Vagina (tissue), 2 donors: ENCODE measurements at regions not wholly inside any gene's neighbourhood (a gene's known extent, or its start where the extent isn't known, plus 50 kb on each side); places are given as distances from the start of the nearest gene placed in this dataset.

ENCODE experiments used
- DNase-seq, 2 donors: peaks; one replicate each; pipeline ENCODE4 v3.0.0-alpha.2; 2017; ENCODE audit errors: extremely low spot score in 2 of 2
- H3K27ac ChIP-seq: fragments of 200-600 bp; sonication (generic); one replicate; pipeline ENCODE4 v1.5.1; 2019
- H3K27me3 ChIP-seq: fragments of 200-600 bp; sonication (generic); one replicate; pipeline ENCODE4 v1.5.1; 2019
- H3K36me3 ChIP-seq, 2 donors: fragments of 200-600 bp; sonication (generic); one replicate each; pipeline ENCODE4 v1.5.1; 2017 to 2019
- H3K4me1 ChIP-seq: fragments of 200-600 bp; sonication (generic); one replicate; pipeline ENCODE4 v1.5.1; 2019
- H3K4me3 ChIP-seq, 2 donors: fragments of 200-600 bp; sonication (generic); 1 replicate in 1 of 2; 2 replicates in 1 of 2; pipeline ENCODE4 v1.5.1; 2016 to 2019
- H3K9me3 ChIP-seq: fragments of 200-600 bp; sonication (generic); one replicate; pipeline ENCODE4 v1.5.1; 2019
- POLR2A ChIP-seq, 2 donors: fragments of 450-650 bp; IDR thresholded peaks; one replicate each; pipeline ENCODE4 v1.6.1; 2017; ENCODE audit warnings: antibody characterized with exemption in 2 of 2, mild to moderate bottlenecking in 2 of 2, moderate library complexity in 2 of 2
- POLR2AphosphoS5 ChIP-seq, 2 donors: sonication (generic); formaldehyde crosslinking; IDR thresholded peaks; one replicate each; pipeline ENCODE4 v1.9.0; 2017; ENCODE audit warnings: antibody characterized with exemption in 2 of 2, mild to moderate bottlenecking in 2 of 2, low read depth in 1 of 2; ENCODE audit not compliant: insufficient read depth in 1 of 2
- intact Hi-C: fragments of 100-400 bp; cut with DNase I; formaldehyde crosslinking; loops from one replicate; pipeline ENCODE4 v1.15.1; 2023
- TF ChIP-seq, protein P1 (sequence below), 3 experiments: fragments of 450-650 bp in 2 of 3; fragments of 200-600 bp in 1 of 3; sonication (generic) in 1 of 3; IDR thresholded peaks; one replicate each; pipeline ENCODE4 v1.5.1; 2017 to 2019; ENCODE audit warnings: antibody characterized with exemption in 3 of 3, mild to moderate bottlenecking in 2 of 3, moderate library complexity in 2 of 3

- DNase-seq: no peak
- Histone ChIP-seq H3K4me1 (peaks cover 19% of the 10 kb centered on the region), H3K4me3 (no peak overlapping the region), H3K9me3 (no peaks in the 10 kb centered on the region), H3K27ac (peak overlapping the region; percentile 57), H3K27me3 (no peaks in the 10 kb centered on the region), H3K36me3 (no peaks in the 10 kb centered on the region)
- intact Hi-C loops: no loop called here
- TF ChIP-seq POLR2A (IDR thresholded peaks at IDR 0.05) (no peak), POLR2AphosphoS5 (IDR thresholded peaks at IDR 0.05; ENCODE audit: insufficient read depth in 1 of 2, low read depth in 1 of 2) (no peak)
- TF ChIP-seq, protein P1, sequence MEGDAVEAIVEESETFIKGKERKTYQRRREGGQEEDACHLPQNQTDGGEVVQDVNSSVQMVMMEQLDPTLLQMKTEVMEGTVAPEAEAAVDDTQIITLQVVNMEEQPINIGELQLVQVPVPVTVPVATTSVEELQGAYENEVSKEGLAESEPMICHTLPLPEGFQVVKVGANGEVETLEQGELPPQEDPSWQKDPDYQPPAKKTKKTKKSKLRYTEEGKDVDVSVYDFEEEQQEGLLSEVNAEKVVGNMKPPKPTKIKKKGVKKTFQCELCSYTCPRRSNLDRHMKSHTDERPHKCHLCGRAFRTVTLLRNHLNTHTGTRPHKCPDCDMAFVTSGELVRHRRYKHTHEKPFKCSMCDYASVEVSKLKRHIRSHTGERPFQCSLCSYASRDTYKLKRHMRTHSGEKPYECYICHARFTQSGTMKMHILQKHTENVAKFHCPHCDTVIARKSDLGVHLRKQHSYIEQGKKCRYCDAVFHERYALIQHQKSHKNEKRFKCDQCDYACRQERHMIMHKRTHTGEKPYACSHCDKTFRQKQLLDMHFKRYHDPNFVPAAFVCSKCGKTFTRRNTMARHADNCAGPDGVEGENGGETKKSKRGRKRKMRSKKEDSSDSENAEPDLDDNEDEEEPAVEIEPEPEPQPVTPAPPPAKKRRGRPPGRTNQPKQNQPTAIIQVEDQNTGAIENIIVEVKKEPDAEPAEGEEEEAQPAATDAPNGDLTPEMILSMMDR (IDR thresholded peaks at IDR 0.05): no peak
These were observed 235.6 kb upstream of the PRDM1 start for GRCh38 chr6:105850261-105851112.

- Histone ChIP-seq H3K4me1 (peaks cover 19% of the 10 kb centered on the region), H3K27me3 (no peaks in the 10 kb centered on the region), H3K36me3 (no peaks in the 10 kb centered on the region), H3K4me3 (no peak overlapping the region), H3K27ac (peak overlapping the region; percentile 38), H3K9me3 (no peaks in the 10 kb centered on the region)
- TF ChIP-seq POLR2AphosphoS5 (IDR thresholded peaks at IDR 0.05; ENCODE audit: insufficient read depth in 1 of 2, low read depth in 1 of 2): no peak
- no peak for TF ChIP-seq POLR2A (IDR thresholded peaks at IDR 0.05)
- TF ChIP-seq, protein P1 (IDR thresholded peaks at IDR 0.05): no peak
- intact Hi-C loops: no loop called here
- no peak for DNase-seq
These were observed 236.4 kb upstream of the PRDM1 start for GRCh38 chr6:105849746-105850145.

- DNase-seq: no peak
- TF ChIP-seq POLR2AphosphoS5 (IDR thresholded peaks at IDR 0.05; ENCODE audit: insufficient read depth in 1 of 2, low read depth in 1 of 2) (no peak), POLR2A (IDR thresholded peaks at IDR 0.05) (no peak)
- TF ChIP-seq, protein P1 (IDR thresholded peaks at IDR 0.05): no peak
- Histone ChIP-seq H3K27me3 (no peaks in the 10 kb centered on the region), H3K9me3 (no peaks in the 10 kb centered on the region), H3K36me3 (no peaks in the 10 kb centered on the region), H3K4me3 (no peak overlapping the region), H3K4me1 (peaks cover 19% of the 10 kb centered on the region), H3K27ac (no peak overlapping the region)
- intact Hi-C loops: no loop called here
These were observed 238.7 kb upstream of the PRDM1 start for GRCh38 chr6:105847433-105847832.

DNA sequence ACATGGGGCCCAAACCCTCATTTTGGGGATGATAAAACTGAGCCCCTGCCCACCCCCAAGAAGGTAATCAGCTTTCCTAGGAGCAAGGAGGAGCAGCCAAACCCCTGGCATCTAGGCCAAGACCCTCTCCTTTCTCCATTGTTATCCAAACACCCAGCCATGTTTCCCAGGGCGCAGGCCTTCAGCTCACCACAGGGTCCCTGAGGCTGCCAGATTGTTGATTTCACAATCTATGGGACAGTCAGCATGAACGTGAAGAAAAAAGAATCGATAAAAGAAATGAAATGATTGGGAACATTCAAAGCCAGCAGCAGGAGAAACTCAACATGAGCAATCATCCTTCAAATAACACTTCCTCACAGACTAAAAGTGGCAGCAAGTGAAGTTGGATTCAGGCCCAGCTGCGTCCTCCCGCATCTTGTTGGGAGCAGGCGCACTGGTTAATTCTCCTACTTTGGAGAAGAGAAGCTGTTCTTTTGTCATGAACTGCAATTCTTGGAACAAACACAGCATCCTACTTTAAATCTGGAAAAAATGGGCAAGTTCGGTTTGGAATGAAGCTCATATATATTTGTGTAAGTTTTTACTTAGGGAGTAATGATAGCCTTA, 241.8 kb upstream of the PRDM1 start:
- no peaks in the 10 kb centered on the region for H3K27me3 ChIP-seq
- TF ChIP-seq, protein P1 (IDR thresholded peaks at IDR 0.05): no peak
- TF ChIP-seq POLR2A (IDR thresholded peaks at IDR 0.05) (no peak), POLR2AphosphoS5 (IDR thresholded peaks at IDR 0.05; ENCODE audit: insufficient read depth in 1 of 2, low read depth in 1 of 2) (no peak)
- intact Hi-C loops: no loop called here
- DNase-seq: no peak
- no peaks in the 10 kb centered on the region for H3K36me3 ChIP-seq
- H3K4me3 ChIP-seq: no peak overlapping the region
- H3K27ac ChIP-seq: no peak overlapping the region
- no peaks in the 10 kb centered on the region for H3K9me3 ChIP-seq
- no peaks in the 10 kb centered on the region for H3K4me1 ChIP-seq

- H3K9me3 ChIP-seq: no peaks in the 10 kb centered on the region
- no peaks in the 10 kb centered on the region for H3K27me3 ChIP-seq
- no peak overlapping the region for H3K27ac ChIP-seq
- intact Hi-C loops: no loop called here
- no peaks in the 10 kb centered on the region for H3K4me1 ChIP-seq
- no peaks in the 10 kb centered on the region for H3K36me3 ChIP-seq
- no peak for DNase-seq
- no peak for TF ChIP-seq POLR2A (IDR thresholded peaks at IDR 0.05)
- no peak for TF ChIP-seq POLR2AphosphoS5 (IDR thresholded peaks at IDR 0.05; ENCODE audit: insufficient read depth in 1 of 2, low read depth in 1 of 2)
- TF ChIP-seq, protein P1 (IDR thresholded peaks at IDR 0.05): no peak
- no peak overlapping the region for H3K4me3 ChIP-seq
These were observed 246.9 kb upstream of the PRDM1 start for GRCh38 chr6:105839266-105839665.
